PC-9 (cell line): ENCODE measurements at regions not wholly inside any gene's neighbourhood (a gene's known extent, or its start where the extent isn't known, plus 50 kb on each side); places are given as distances from the start of the nearest gene placed in this dataset.

Source experiments
- BruUV-seq: library from RNA; stranded (reverse); fragments of 400-500 nt; replicated peaks from 2 replicates; lab custom pipeline; 2021; lab: Mats Ljungman, UMichigan
- CTCF ChIA-PET: fragments of 300-600 bp; sonication (Branson Sonifier 250); formaldehyde crosslinking; loops from one replicate; lab custom pipeline; 2022; ENCODE audit warnings: antibody characterized with exemption; lab: Charles Lee
- POLR2A ChIA-PET: fragments of 300-600 bp; sonication (Branson Sonifier 250); formaldehyde crosslinking; loops from one replicate; lab custom pipeline; 2022; ENCODE audit warnings: antibody characterized with exemption; ENCODE audit not compliant: unreplicated experiment; lab: Charles Lee
- DNase-seq, 2 experiments: peaks; one replicate each; pipeline versions ENCODE4 v3.0.0 to v3.0.0-alpha.2; 2015 to 2022; ENCODE audit warnings: mixed read lengths in 1 of 2
- H2AFZ ChIP-seq: fragments of 200-600 bp; sonication (generic); 2 replicates; pipeline ENCODE4 v1.8.1; 2017; ENCODE audit warnings: antibody characterized with exemption
- H3F3A ChIP-seq: fragments of 200-600 bp; sonication (generic); 2 replicates; pipeline ENCODE4 v1.8.1; 2017; ENCODE audit warnings: antibody characterized with exemption, mild to moderate bottlenecking, low read depth; ENCODE audit not compliant: insufficient read depth
- H3K27ac ChIP-seq: fragments of 200-600 bp; sonication (generic); 2 replicates; pipeline ENCODE4 v1.6.1; 2016; ENCODE audit warnings: mixed run types
- H3K27me3 ChIP-seq: fragments of 200-600 bp; sonication (generic); 2 replicates; pipeline ENCODE4 v1.6.1; 2016; ENCODE audit warnings: low read depth, mixed run types; ENCODE audit not compliant: insufficient read depth
- H3K36me3 ChIP-seq: fragments of 200-600 bp; sonication (generic); 2 replicates; pipeline ENCODE4 v1.6.1; 2016; ENCODE audit warnings: low read depth, mixed run types
- H3K4me1 ChIP-seq: fragments of 200-600 bp; sonication (generic); replicated peaks from 2 replicates; pipeline ENCODE4 v1.6.1; 2016; ENCODE audit warnings: mixed run types; ENCODE audit not compliant: insufficient read depth
- H3K4me2 ChIP-seq: fragments of 200-600 bp; sonication (generic); 2 replicates; pipeline ENCODE4 v1.6.1; 2017; ENCODE audit warnings: mixed run types
- H3K4me3 ChIP-seq: fragments of 200-600 bp; sonication (generic); 2 replicates; pipeline ENCODE4 v1.6.1; 2016; ENCODE audit warnings: mixed run types
- H3K79me2 ChIP-seq: fragments of 200-600 bp; sonication (generic); 2 replicates; pipeline ENCODE4 v1.6.1; 2017; ENCODE audit warnings: low read depth, mixed run types
- H3K9me2 ChIP-seq: fragments of 200-600 bp; sonication (generic); 2 replicates; pipeline ENCODE4 v1.8.1; 2017; ENCODE audit warnings: mild to moderate bottlenecking; ENCODE audit not compliant: insufficient read depth
- H3K9me3 ChIP-seq: fragments of 200-600 bp; sonication (generic); 2 replicates; pipeline ENCODE4 v1.8.1; 2016; ENCODE audit warnings: low read depth; ENCODE audit not compliant: insufficient read depth
- H4K20me1 ChIP-seq: fragments of 200-600 bp; sonication (generic); 2 replicates; pipeline ENCODE4 v1.8.1; 2017; ENCODE audit not compliant: insufficient read depth
- CTCF ChIP-seq: fragments of 200-600 bp; sonication (generic); conservative IDR thresholded peaks from 2 replicates; pipeline ENCODE4 v1.6.1; 2017; ENCODE audit warnings: mixed run types, antibody characterized with exemption, mild to moderate bottlenecking, moderate library complexity
- EZH2 ChIP-seq: fragments of 200-600 bp; sonication (generic); IDR thresholded peaks from 2 replicates; pipeline ENCODE4 v1.8.0; 2017; ENCODE audit warnings: antibody characterized with exemption, low read depth
- intact Hi-C: fragments of 100-400 bp; cut with micrococcal nuclease; formaldehyde crosslinking; loops from one replicate; pipeline ENCODE4 v1.10.0; 2022; ENCODE audit not compliant: unreplicated experiment

GRCh38 chr6:114827135-114827534, 484.3 kb upstream of the HS3ST5 start:
- intact Hi-C loops, result no loop called here
- no peaks in the 10 kb centered on the region for H3K36me3 ChIP-seq
- H3K4me3 ChIP-seq, result no peak overlapping the region
- no peak overlapping the region for H3K4me2 ChIP-seq
- BruUV-seq, result no TSS peak
- TF ChIP-seq EZH2, result no peak
- TF ChIP-seq CTCF, result no peak
- POLR2A ChIA-PET, result no interaction called here
- no peak overlapping the region for H3K27ac ChIP-seq
- H3K9me2 ChIP-seq, result no peaks in the 10 kb centered on the region
- H3K27me3 ChIP-seq, result no peaks in the 10 kb centered on the region
- no peaks in the 10 kb centered on the region for H3K9me3 ChIP-seq
- no peaks in the 10 kb centered on the region for H3K79me2 ChIP-seq
- CTCF ChIA-PET, result no interaction called here
- H3K4me1 ChIP-seq, result no peaks in the 10 kb centered on the region
- no peak for DNase-seq
- H3F3A ChIP-seq, result no peaks in the 10 kb centered on the region; the same call in 1 of the 2 replicates
- no peak overlapping the region for H2AFZ ChIP-seq
- no peaks in the 10 kb centered on the region; the same call in 1 of the 2 replicates for H4K20me1 ChIP-seq

- H3K9me2 ChIP-seq, result no peaks in the 10 kb centered on the region
- no peaks in the 10 kb centered on the region; the same call in 1 of the 2 replicates for H4K20me1 ChIP-seq
- no peak overlapping the region for H3K4me2 ChIP-seq
- H3K9me3 ChIP-seq, result no peaks in the 10 kb centered on the region
- no peak overlapping the region for H3K27ac ChIP-seq
- H3K36me3 ChIP-seq, result no peaks in the 10 kb centered on the region
- no peaks in the 10 kb centered on the region for H3K27me3 ChIP-seq
- ChIA-PET CTCF (no interaction called here), POLR2A (no interaction called here)
- intact Hi-C loops, result no loop called here
- no peak overlapping the region for H3K4me3 ChIP-seq
- H3K4me1 ChIP-seq, result no peaks in the 10 kb centered on the region
- TF ChIP-seq EZH2, result no peak
- TF ChIP-seq CTCF, result no peak
- H2AFZ ChIP-seq, result no peak overlapping the region
- H3K79me2 ChIP-seq, result no peaks in the 10 kb centered on the region
- DNase-seq, result no peak
- BruUV-seq, result no TSS peak
- no peaks in the 10 kb centered on the region; the same call in 1 of the 2 replicates for H3F3A ChIP-seq
These were observed 481.6 kb upstream of the HS3ST5 start for GRCh38 chr6:114824409-114824808.

GRCh38 chr6:114816678-114817077, 473.9 kb upstream of the HS3ST5 start:
- H3K4me3 ChIP-seq, result no peak overlapping the region
- H2AFZ ChIP-seq, result no peak overlapping the region
- no peaks in the 10 kb centered on the region for H3K9me3 ChIP-seq
- intact Hi-C loops, result no loop called here
- H3K4me1 ChIP-seq, result no peaks in the 10 kb centered on the region
- H3K4me2 ChIP-seq, result no peak overlapping the region
- H4K20me1 ChIP-seq, result no peaks in the 10 kb centered on the region
- no peaks in the 10 kb centered on the region for H3K9me2 ChIP-seq
- ChIA-PET POLR2A (no interaction called here), CTCF (no interaction called here)
- no peak for DNase-seq
- H3K79me2 ChIP-seq, result no peaks in the 10 kb centered on the region
- BruUV-seq, result no TSS peak
- H3K27ac ChIP-seq, result no peak overlapping the region
- TF ChIP-seq EZH2 (no peak), CTCF (no peak)
- no peaks in the 10 kb centered on the region for H3K27me3 ChIP-seq
- H3K36me3 ChIP-seq, result no peaks in the 10 kb centered on the region
- H3F3A ChIP-seq, result no peaks in the 10 kb centered on the region
